Fibroblast of pulmonary artery (primary cell): ENCODE measurements at regions not wholly inside any gene's neighbourhood (a gene's known extent, or its start where the extent isn't known, plus 50 kb on each side); places are given as distances from the start of the nearest gene placed in this dataset.

ENCODE experiments used
- DNase-seq: peaks from one replicate; pipeline ENCODE4 v3.0.0-alpha.2; 2010; ENCODE audit warnings: low read depth
- H3K4me3 ChIP-seq: replicated peaks from 2 replicates; pipeline ENCODE4 v1.5.1; 2011; ENCODE audit warnings: low read depth, mild to moderate bottlenecking, control low read depth, low read length, moderate library complexity
- TF ChIP-seq, protein P1 (sequence below): IDR thresholded peaks from 2 replicates; pipeline ENCODE4 v1.5.1; 2011; ENCODE audit warnings: mild to moderate bottlenecking, control low read depth, low read length, inconsistent platforms; ENCODE audit errors: missing control alignments

- TF ChIP-seq, protein P1, sequence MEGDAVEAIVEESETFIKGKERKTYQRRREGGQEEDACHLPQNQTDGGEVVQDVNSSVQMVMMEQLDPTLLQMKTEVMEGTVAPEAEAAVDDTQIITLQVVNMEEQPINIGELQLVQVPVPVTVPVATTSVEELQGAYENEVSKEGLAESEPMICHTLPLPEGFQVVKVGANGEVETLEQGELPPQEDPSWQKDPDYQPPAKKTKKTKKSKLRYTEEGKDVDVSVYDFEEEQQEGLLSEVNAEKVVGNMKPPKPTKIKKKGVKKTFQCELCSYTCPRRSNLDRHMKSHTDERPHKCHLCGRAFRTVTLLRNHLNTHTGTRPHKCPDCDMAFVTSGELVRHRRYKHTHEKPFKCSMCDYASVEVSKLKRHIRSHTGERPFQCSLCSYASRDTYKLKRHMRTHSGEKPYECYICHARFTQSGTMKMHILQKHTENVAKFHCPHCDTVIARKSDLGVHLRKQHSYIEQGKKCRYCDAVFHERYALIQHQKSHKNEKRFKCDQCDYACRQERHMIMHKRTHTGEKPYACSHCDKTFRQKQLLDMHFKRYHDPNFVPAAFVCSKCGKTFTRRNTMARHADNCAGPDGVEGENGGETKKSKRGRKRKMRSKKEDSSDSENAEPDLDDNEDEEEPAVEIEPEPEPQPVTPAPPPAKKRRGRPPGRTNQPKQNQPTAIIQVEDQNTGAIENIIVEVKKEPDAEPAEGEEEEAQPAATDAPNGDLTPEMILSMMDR, result no peak
- no peak overlapping the region for H3K4me3 ChIP-seq
- no peak for DNase-seq
Measured at GRCh38 chrX:8310409-8310808, 139.3 kb upstream of the VCX2 start.

- no peak for DNase-seq
- TF ChIP-seq, protein P1, result no peak
Measured at GRCh38 chrX:8313844-8314243, 142.8 kb upstream of the VCX2 start.

GRCh38 chrX:8314881-8315280 is 143.8 kb upstream of the VCX2 start:
- TF ChIP-seq, protein P1, result no peak
- DNase-seq, result no peak
- no peak overlapping the region for H3K4me3 ChIP-seq

More at GRCh38 chrX:8313844-8314243, 142.8 kb upstream of the VCX2 start:
- H3K4me3 ChIP-seq, result no peak overlapping the region

- no peak for DNase-seq
- no peak overlapping the region for H3K4me3 ChIP-seq
- TF ChIP-seq, protein P1, result no peak
Measured at GRCh38 chrX:8319359-8319758, 145.3 kb upstream of the VCX3B start.

GRCh38 chrX:8323356-8323755 is 141.3 kb upstream of the VCX3B start:
- TF ChIP-seq, protein P1, result no peak
- no peak overlapping the region for H3K4me3 ChIP-seq
- DNase-seq, result no peak

- no peak overlapping the region for H3K4me3 ChIP-seq
- DNase-seq, result peak; percentile 10
- TF ChIP-seq, protein P1, result no peak
Measured at GRCh38 chrX:8341814-8342590, 122.6 kb upstream of the VCX3B start.

DNA sequence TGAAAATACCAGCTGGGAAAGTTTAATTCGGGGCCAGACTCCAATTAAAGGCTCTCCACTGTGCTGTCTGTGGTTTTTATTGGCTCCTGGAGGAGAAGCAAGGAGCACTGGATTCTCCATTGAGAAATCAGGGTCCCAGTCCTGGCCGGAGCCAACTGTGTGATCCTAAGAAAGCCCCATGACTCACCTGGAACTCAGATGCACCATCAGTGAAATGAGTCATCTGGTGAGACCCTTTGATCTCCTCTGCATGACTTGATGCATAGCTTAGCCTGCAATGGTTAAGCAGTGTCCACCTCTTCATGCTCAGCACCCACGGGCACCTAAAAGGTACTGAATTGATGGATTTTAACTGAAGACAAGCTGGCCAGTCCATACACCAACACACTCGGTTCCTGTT is 119.2 kb upstream of the VCX3B start:
- DNase-seq, result no peak
- TF ChIP-seq, protein P1, result no peak
- no peak overlapping the region for H3K4me3 ChIP-seq
